Heart left ventricle (tissue), 13 donors: ENCODE measurements at regions not wholly inside any gene's neighbourhood (a gene's known extent, or its start where the extent isn't known, plus 50 kb on each side); places are given as distances from the start of the nearest gene placed in this dataset.
"Not testable (repeated sequence)": the region's sequence is repeated elsewhere in the genome, so short reads cannot be mapped to it uniquely, and the experiment has no call there.

Experiments used
- CTCF ChIP-seq, 12 donors: fragments of 200-600 bp; sonication (generic) in 4 of 12; IDR thresholded peaks; one replicate each; pipeline versions ENCODE4 v1.5.0 to v1.8.0; 2018 to 2022; ENCODE audit warnings: antibody characterized with exemption in 12 of 12, mild to moderate bottlenecking in 5 of 12
- POLR2A ChIP-seq, 2 donors: fragments of 450-650 bp; IDR thresholded peaks; one replicate each; pipeline ENCODE4 v1.6.1; 2017; ENCODE audit warnings: antibody characterized with exemption in 2 of 2, mild to moderate bottlenecking in 2 of 2, moderate library complexity in 2 of 2
- donor health status: ischemic (EF 13 %, LVEDD 7.1; RV severe dilation, severe dysfunction).
- donor health status: DM: no; HTN: yes; CAD: no.
- donor health status: DM: no; HTN: no; CAD: no.
- donor health status: ischemic (EF 25% LVEDD 6.9; RV normal size, moderate dysfunction).
- donor health status: ischemic (EF 25% LVEDD 5.7; RV mildly dilated, moderate dysfunction).
- donor health status: ischemic (EF 35%, LVEDD 5.7; RV mildly dilated, moderate dysfunction).
- donor health status: nonischemic (EF 11% LVEDD 7.7; RV severe dilation, severe dysfunction).
- donor health status: DM: yes; HTN: yes; CAD: no.
- donor health status: PGD.
- donor health status: ischemic (EF 29% LVEDD 5.4; RV normal size, mild dysfunction).
- donor health status: nonischemic (EF 23%, LVEDD 6.1; RV moderate dilation, normal function).

GRCh38 chr22:10601071-10601470 is 4926.9 kb upstream of the OR11H1 start:
- TF ChIP-seq CTCF, POLR2A (IDR thresholded peaks at IDR 0.05): not testable (repeated sequence)
